Fibroblast of villous mesenchyme (primary cell): ENCODE measurements at regions not wholly inside any gene's neighbourhood (a gene's known extent, or its start where the extent isn't known, plus 50 kb on each side); places are given as distances from the start of the nearest gene placed in this dataset.

ENCODE experiments used
- DNase-seq: peaks from one replicate; pipeline ENCODE4 v3.0.0-alpha.2; 2010; ENCODE audit warnings: low read depth
- H3K4me3 ChIP-seq: 2 replicates; pipeline ENCODE4 v1.5.1; 2011; ENCODE audit warnings: low read depth, mild to moderate bottlenecking, low read length
- CTCF ChIP-seq: IDR thresholded peaks from 2 replicates; pipeline ENCODE4 v1.5.1; 2012; ENCODE audit warnings: low read depth, mild to moderate bottlenecking, low read length; ENCODE audit not compliant: insufficient read depth

GRCh38 chr12:92619026-92619425, 83.8 kb upstream of the PLEKHG7 start:
- TF ChIP-seq CTCF = no peak
- no peak overlapping the region for H3K4me3 ChIP-seq
- no peak for DNase-seq

GRCh38 chr12:92615703-92616102, 87.1 kb upstream of the PLEKHG7 start:
- no peak for TF ChIP-seq CTCF
- no peak overlapping the region for H3K4me3 ChIP-seq
- no peak for DNase-seq

GRCh38 chr12:92615086-92615485, 87.7 kb upstream of the PLEKHG7 start:
- no peak for DNase-seq
- H3K4me3 ChIP-seq = no peak overlapping the region
- TF ChIP-seq CTCF = no peak

GRCh38 chr12:92614502-92614901, 88.3 kb upstream of the PLEKHG7 start:
- no peak for DNase-seq
- no peak overlapping the region for H3K4me3 ChIP-seq
- TF ChIP-seq CTCF = no peak

GRCh38 chr12:92614001-92614400, 88.8 kb upstream of the PLEKHG7 start:
- DNase-seq = no peak
- no peak for TF ChIP-seq CTCF
- H3K4me3 ChIP-seq = no peak overlapping the region

- no peak overlapping the region for H3K4me3 ChIP-seq
- no peak for TF ChIP-seq CTCF
- DNase-seq = no peak
Observed at GRCh38 chr12:92612611-92613010, 90.2 kb upstream of the PLEKHG7 start.
